IMR-90 (cell line): ENCODE measurements at regions not wholly inside any gene's neighbourhood (a gene's known extent, or its start where the extent isn't known, plus 50 kb on each side); places are given as distances from the start of the nearest gene placed in this dataset.
"Not testable (repeated sequence)": the region's sequence is repeated elsewhere in the genome, so short reads cannot be mapped to it uniquely, and the experiment has no call there.

Experiments used
- ATAC-seq: fragments of 200-7000 bp; cut with Tn5 transposase; 2 replicates; pipeline ENCODE4 v1.9.1; 2020; ENCODE audit warnings: low read depth, mild to moderate bottlenecking, moderate library complexity
- BruUV-seq: library from RNA; stranded (reverse); fragments of 400-500 nt; replicated peaks from 2 replicates; lab custom pipeline; 2021; lab: Mats Ljungman, UMichigan
- CTCF ChIA-PET: fragments of 300-600 bp; formaldehyde crosslinking; extraction: SDS; loops from one replicate; lab custom pipeline; 2021; ENCODE audit warnings: antibody characterized with exemption; lab: Yijun Ruan, JAX
- POLR2A ChIA-PET: fragments of 300-600 bp; sonication (Branson Sonifier 250); formaldehyde crosslinking; loops from one replicate; lab custom pipeline; 2022; ENCODE audit warnings: antibody characterized with exemption; ENCODE audit not compliant: unreplicated experiment; lab: Charles Lee
- DNase-seq: peaks from one replicate; pipeline ENCODE4 v3.0.0; 2013
- H2AFZ ChIP-seq: replicated peaks from 2 replicates; pipeline ENCODE3; 2013; ENCODE audit warnings: low read length, mild to moderate bottlenecking; ENCODE audit not compliant: poor library complexity
- H2AK5ac ChIP-seq: 2 replicates; pipeline ENCODE4 v1.6.1; 2013; ENCODE audit warnings: low read depth, low read length, inconsistent platforms
- H2AK9ac ChIP-seq: replicated peaks from 2 replicates; pipeline ENCODE3; 2013; ENCODE audit warnings: mild to moderate bottlenecking, low read depth, low read length, moderate library complexity; ENCODE audit not compliant: poor library complexity
- H2BK120ac ChIP-seq: 2 replicates; pipeline ENCODE4 v1.6.1; 2013; ENCODE audit warnings: low read depth, low read length, inconsistent platforms
- H2BK15ac ChIP-seq: 3 replicates; pipeline ENCODE4 v1.6.1; 2013; ENCODE audit warnings: low read depth, low read length, inconsistent platforms
- H2BK20ac ChIP-seq: 2 replicates; pipeline ENCODE4 v1.6.1; 2013; ENCODE audit warnings: low read depth, mild to moderate bottlenecking, inconsistent platforms, low read length, moderate library complexity
- H2BK5ac ChIP-seq: 2 replicates; pipeline ENCODE4 v1.6.1; 2013; ENCODE audit warnings: mild to moderate bottlenecking, low read depth, low read length, inconsistent platforms; ENCODE audit not compliant: poor library complexity, severe bottlenecking
- H3K14ac ChIP-seq: replicated peaks from 2 replicates; pipeline ENCODE4 v1.6.1; 2013; ENCODE audit warnings: low read depth, low read length, inconsistent platforms
- H3K18ac ChIP-seq: 2 replicates; pipeline ENCODE4 v1.6.1; 2013; ENCODE audit warnings: low read depth, low read length, control low read depth
- H3K23ac ChIP-seq: 2 replicates; pipeline ENCODE4 v1.6.1; 2013; ENCODE audit warnings: low read depth, low read length, inconsistent platforms
- H3K27ac ChIP-seq: 2 replicates; pipeline ENCODE4 v1.5.1; 2013; ENCODE audit warnings: mild to moderate bottlenecking, control low read depth, low read length; ENCODE audit not compliant: insufficient read depth
- H3K27me3 ChIP-seq: 2 replicates; pipeline ENCODE4 v1.6.1; 2013; ENCODE audit warnings: low read length; ENCODE audit not compliant: control insufficient read depth, insufficient read depth
- H3K36me3 ChIP-seq: 2 replicates; pipeline ENCODE4 v1.6.1; 2013; ENCODE audit warnings: low read length, mixed read lengths; ENCODE audit not compliant: control insufficient read depth, insufficient read depth
- H3K4ac ChIP-seq: 2 replicates; pipeline ENCODE4 v1.6.1; 2013; ENCODE audit warnings: low read depth, low read length, inconsistent platforms
- H3K4me1 ChIP-seq: 2 replicates; pipeline ENCODE4 v1.6.1; 2013; ENCODE audit warnings: low read length, mixed read lengths; ENCODE audit not compliant: control insufficient read depth, insufficient read depth
- H3K4me2 ChIP-seq: 2 replicates; pipeline ENCODE4 v1.6.1; 2013; ENCODE audit warnings: low read depth, mild to moderate bottlenecking, control low read depth, low read length, moderate library complexity
- H3K4me3 ChIP-seq: 2 replicates; pipeline ENCODE4 v1.5.1; 2013; ENCODE audit warnings: low read depth, mild to moderate bottlenecking, control low read depth, low read length, moderate library complexity; ENCODE audit not compliant: insufficient read depth
- H3K56ac ChIP-seq: 2 replicates; pipeline ENCODE4 v1.6.1; 2013; ENCODE audit warnings: low read length, inconsistent platforms; ENCODE audit not compliant: insufficient read depth; ENCODE audit errors: extremely low read depth
- H3K79me1 ChIP-seq, 2 experiments: 2 replicates each; pipeline ENCODE4 v1.6.1; 2013; ENCODE audit warnings: low read length in 2 of 2, inconsistent platforms in 1 of 2, low read depth in 1 of 2
- H3K9ac ChIP-seq: 2 replicates; pipeline ENCODE4 v1.6.1; 2013; ENCODE audit warnings: low read depth, low read length, control low read depth
- H3K9me1 ChIP-seq: 2 replicates; pipeline ENCODE4 v1.6.1; 2013; ENCODE audit warnings: low read length, inconsistent platforms; ENCODE audit not compliant: insufficient read depth
- H3K9me3 ChIP-seq: 2 replicates; pipeline ENCODE4 v1.6.1; 2013; ENCODE audit warnings: low read length; ENCODE audit not compliant: control insufficient read depth, insufficient read depth
- H4K20me1 ChIP-seq: 2 replicates; pipeline ENCODE4 v1.6.1; 2013; ENCODE audit warnings: low read length, inconsistent platforms; ENCODE audit not compliant: insufficient read depth
- H4K5ac ChIP-seq: 2 replicates; pipeline ENCODE4 v1.6.1; 2013; ENCODE audit warnings: mild to moderate bottlenecking, low read depth, low read length, control low read depth
- H4K8ac ChIP-seq, 2 experiments: 2 replicates each; pipeline ENCODE4 v1.6.1; 2013; ENCODE audit warnings: low read depth in 2 of 2, low read length in 2 of 2, control low read depth in 1 of 2, inconsistent platforms in 1 of 2
- H4K91ac ChIP-seq: 2 replicates; pipeline ENCODE4 v1.6.1; 2013; ENCODE audit warnings: low read depth, low read length, inconsistent platforms; ENCODE audit not compliant: insufficient read depth
- MAZ ChIP-seq: IDR thresholded peaks from 2 replicates; pipeline ENCODE4 v1.6.1; 2012; ENCODE audit warnings: low read depth, mild to moderate bottlenecking, low read length, improper control_type of control experiment, moderate library complexity, borderline replicate concordance
- NFE2L2 ChIP-seq: fragments of 150-350 bp; IDR thresholded peaks from 2 replicates; pipeline ENCODE4 v1.6.1; 2016; ENCODE audit warnings: low read depth, mild to moderate bottlenecking, low read length
- WGBS, 2 experiments: methylation state at CpG; one replicate each; pipeline versions ENCODE4 v1.1.5 to v1.1.7; 2013; ENCODE audit warnings: missing lambda C conversion rate in 2 of 2; ENCODE audit not compliant: insufficient read length in 1 of 2; ENCODE audit errors: extremely low coverage in 2 of 2; 5-methylcytosine and 5-hydroxymethylcytosine counted together
- dilution Hi-C: fragments of 300-500 bp; cut with HindIII; formaldehyde crosslinking; loops from one replicate; pipeline ENCODE4 v1.14.3; 2018; ENCODE audit warnings: low sequenced_read_pairs; ENCODE audit not compliant: unreplicated experiment
- in situ Hi-C: fragments of 300-500 bp; cut with MboI; formaldehyde crosslinking; loops from 3 replicates; pipeline ENCODE4 v1.14.3; 2019; ENCODE audit warnings: low sequenced_read_pairs, inconsistent platforms, mixed read lengths
- intact Hi-C: fragments of 100-400 bp; cut with micrococcal nuclease; formaldehyde crosslinking; loops from 2 replicates; pipeline ENCODE4 v1.10.0; 2022

GRCh38 chr14:101689039-101689501, 72.4 kb upstream of the PPP2R5C start:
- Histone ChIP-seq H2AK9ac (no peak overlapping the region), H2BK5ac (no peak overlapping the region), H3K9me3 (no peaks in the 10 kb centered on the region), H3K9ac (no peak overlapping the region), H2AK5ac (no peak overlapping the region), H2BK20ac (no peak overlapping the region), H3K4me1 (no peaks in the 10 kb centered on the region), H3K4ac (no peak overlapping the region), H4K5ac (no peak overlapping the region), H3K9me1 (no peaks in the 10 kb centered on the region), H4K8ac (no peak overlapping the region), H4K20me1 (no peaks in the 10 kb centered on the region), H3K27ac (no peak overlapping the region), H3K36me3 (no peaks in the 10 kb centered on the region), H3K23ac (no peak overlapping the region), H3K18ac (no peak overlapping the region), H3K79me1 (no peaks in the 10 kb centered on the region), H3K27me3 (peaks cover 13% of the 10 kb centered on the region), H2AFZ (no peak overlapping the region), H4K91ac (no peak overlapping the region), H3K4me2 (no peak overlapping the region), H3K56ac (no peak overlapping the region), H2BK120ac (no peak overlapping the region), H3K4me3 (no peak overlapping the region), H2BK15ac (no peak overlapping the region), H3K14ac (no peak overlapping the region)
- BruUV-seq = no TSS peak
- dilution Hi-C loops = no loop called here
- TF ChIP-seq MAZ = no peak
- no peak for TF ChIP-seq NFE2L2
- POLR2A ChIA-PET = no interaction called here
- ATAC-seq = no peak
- in situ Hi-C loops = no loop called here
- intact Hi-C loops = no loop called here
- CTCF ChIA-PET = no interaction called here
- WGBS, 2 experiments = 85% methylated on average over 9 of the region's 25 CpGs; no CpG with 5 or more reads in 1 of the 2 experiments
- DNase-seq = no peak

- H3K14ac ChIP-seq, H2BK5ac ChIP-seq, H4K8ac ChIP-seq, intact Hi-C loops, dilution Hi-C loops, H4K20me1 ChIP-seq, H3K9ac ChIP-seq, H4K5ac ChIP-seq, H2BK20ac ChIP-seq, H2AK5ac ChIP-seq, H3K27ac ChIP-seq, H2BK15ac ChIP-seq, H3K36me3 ChIP-seq, H3K9me1 ChIP-seq, H2BK120ac ChIP-seq, H3K23ac ChIP-seq, H3K4me3 ChIP-seq, H3K79me1 ChIP-seq, in situ Hi-C loops, H3K4me1 ChIP-seq, ATAC-seq, H3K4ac ChIP-seq, H3K4me2 ChIP-seq, H2AFZ ChIP-seq, H2AK9ac ChIP-seq, H4K91ac ChIP-seq, H3K9me3 ChIP-seq, DNase-seq, H3K18ac ChIP-seq, BruUV-seq, CTCF ChIA-PET, POLR2A ChIA-PET, H3K56ac ChIP-seq: not testable (repeated sequence)
- WGBS, 2 experiments = 85% methylated on average over 4 of the region's 12 CpGs; no CpG with 5 or more reads in 1 of the 2 experiments
- peaks cover 10% of the 10 kb centered on the region for H3K27me3 ChIP-seq
Measured at GRCh38 chr14:101689966-101690365, 71.5 kb upstream of the PPP2R5C start.
